GM21447 (cell line): ENCODE measurements at regions not wholly inside any gene's neighbourhood (a gene's known extent, or its start where the extent isn't known, plus 50 kb on each side); places are given as distances from the start of the nearest gene placed in this dataset.
"Not testable (repeated sequence)": the region's sequence is repeated elsewhere in the genome, so short reads cannot be mapped to it uniquely, and the experiment has no call there.

Source experiments
- ATAC-seq: cut with Tn5 transposase; IDR thresholded peaks from one replicate; pipeline ENCODE4 v1.9.1; 2021; ENCODE audit not compliant: unreplicated experiment

GRCh38 chr13:50720861-50721671 lies 122.4 kb downstream of the DLEU7 start:
- no peak for ATAC-seq

GRCh38 chr13:50721672-50721992 lies 121.9 kb downstream of the DLEU7 start:
- ATAC-seq, result no peak

GRCh38 chr13:50722440-50723125 lies 120.9 kb downstream of the DLEU7 start:
- no peak for ATAC-seq

GRCh38 chr13:50724438-50724837 lies 119.1 kb downstream of the DLEU7 start:
- no peak for ATAC-seq

DNA sequence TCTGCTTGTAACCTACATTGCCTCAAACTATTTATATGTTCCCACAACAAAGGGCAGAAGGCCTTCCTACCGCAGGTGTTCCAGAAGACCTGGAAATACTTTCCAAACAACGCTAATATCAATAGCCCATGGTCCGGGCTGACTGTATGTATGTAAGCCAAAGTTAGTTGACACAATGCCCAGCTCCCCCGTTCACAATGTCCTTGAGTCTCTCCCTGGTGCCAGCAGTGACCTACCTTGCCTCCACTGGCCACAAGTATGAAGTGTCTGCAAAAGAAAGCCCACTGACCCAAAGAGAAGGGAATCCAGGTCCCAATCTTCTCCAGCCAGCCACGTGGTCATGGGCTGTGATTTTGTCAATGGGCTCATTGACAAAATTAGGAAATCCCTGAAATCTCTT lies 118.6 kb downstream of the DLEU7 start:
- no peak for ATAC-seq

GRCh38 chr13:50726164-50726563 lies 117.3 kb downstream of the DLEU7 start:
- no peak for ATAC-seq

DNA sequence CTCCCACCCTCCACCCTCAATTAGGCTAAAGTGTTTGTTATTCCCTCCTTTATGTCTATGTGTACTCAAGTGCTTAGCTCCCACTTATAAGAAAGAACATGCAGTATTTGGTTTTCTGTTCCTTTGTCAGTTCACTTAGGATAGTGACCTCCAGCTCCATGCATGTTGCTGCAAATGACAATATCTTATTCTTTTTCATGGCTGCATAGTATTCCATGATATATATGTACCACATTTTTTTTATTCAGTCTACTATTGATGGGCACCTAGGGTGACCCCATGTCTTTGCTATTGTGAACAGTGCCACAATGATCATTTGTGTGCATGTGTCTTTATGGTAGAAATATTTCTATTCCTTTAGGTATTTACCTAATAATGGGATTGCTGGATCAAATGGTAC lies 114.3 kb downstream of the DLEU7 start:
- no peak for ATAC-seq

- ATAC-seq, result no peak
Observed at GRCh38 chr13:50730496-50731351, 112.8 kb downstream of the DLEU7 start.

DNA sequence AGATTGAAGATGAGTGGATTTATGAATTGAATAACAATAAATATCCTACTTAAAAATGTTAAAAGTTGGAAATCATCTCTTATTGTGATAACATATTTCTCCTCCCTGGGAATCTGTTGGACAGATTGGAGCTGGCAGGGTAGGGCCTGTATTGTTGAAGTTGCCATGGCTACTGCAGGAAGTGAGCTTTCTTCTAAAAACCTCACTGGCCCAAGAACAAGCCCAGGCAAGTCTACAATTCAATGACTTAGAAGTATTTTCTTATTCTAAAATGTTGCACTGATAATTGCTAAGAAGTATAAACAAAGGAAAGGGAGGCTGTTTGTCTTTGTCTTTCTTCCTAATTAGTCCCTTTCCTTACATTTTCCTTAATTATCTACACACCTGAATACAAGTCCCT lies 112.1 kb downstream of the DLEU7 start:
- ATAC-seq, result no peak

- no peak for ATAC-seq
Observed at GRCh38 chr13:50732712-50733111, 110.8 kb downstream of the DLEU7 start.

DNA sequence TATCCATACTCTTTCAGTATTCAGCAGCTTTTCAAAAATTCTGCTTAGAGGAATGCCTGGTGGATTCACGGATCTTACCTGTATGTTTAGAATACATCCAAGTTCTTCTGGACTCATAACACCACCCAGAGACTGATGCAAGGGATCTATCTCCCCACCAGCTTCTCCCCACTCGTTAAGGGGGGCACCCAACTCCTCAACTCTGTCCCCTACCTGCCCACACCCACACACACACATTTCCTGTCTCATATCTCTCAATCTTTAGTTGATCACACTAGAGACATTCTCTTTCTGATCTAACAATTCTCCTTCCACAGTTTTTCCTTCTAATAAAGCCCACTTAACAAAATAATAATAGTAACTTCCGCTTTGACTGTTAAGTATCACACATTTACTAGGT lies 110.1 kb downstream of the DLEU7 start:
- no peak for ATAC-seq

- no peak for ATAC-seq
Observed at GRCh38 chr13:50735071-50735470, 108.4 kb downstream of the DLEU7 start.

- ATAC-seq, result no peak
Observed at GRCh38 chr13:50740052-50740741, 103.3 kb downstream of the DLEU7 start.

DNA sequence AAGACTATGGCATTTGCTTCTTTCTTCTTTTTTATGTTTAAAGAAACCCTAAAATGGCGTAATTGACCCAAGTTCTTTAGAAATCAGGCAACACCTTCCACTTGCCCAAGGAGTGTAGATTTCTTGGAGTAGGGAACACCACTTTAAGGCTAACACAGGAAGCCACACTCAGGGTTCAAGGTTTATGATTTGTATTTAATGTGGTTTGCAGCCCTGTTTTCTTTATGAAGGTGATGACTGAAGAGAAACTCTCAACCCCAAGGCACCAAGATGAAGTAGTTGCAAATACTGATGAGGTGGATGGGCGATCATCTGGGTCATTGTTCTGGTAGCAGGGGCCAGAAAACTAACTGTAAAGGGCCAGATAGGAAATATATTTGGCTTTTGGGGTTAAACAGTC lies 101.1 kb downstream of the DLEU7 start:
- no peak for ATAC-seq

GRCh38 chr13:50742968-50743367 lies 100.5 kb downstream of the DLEU7 start:
- ATAC-seq, result no peak

DNA sequence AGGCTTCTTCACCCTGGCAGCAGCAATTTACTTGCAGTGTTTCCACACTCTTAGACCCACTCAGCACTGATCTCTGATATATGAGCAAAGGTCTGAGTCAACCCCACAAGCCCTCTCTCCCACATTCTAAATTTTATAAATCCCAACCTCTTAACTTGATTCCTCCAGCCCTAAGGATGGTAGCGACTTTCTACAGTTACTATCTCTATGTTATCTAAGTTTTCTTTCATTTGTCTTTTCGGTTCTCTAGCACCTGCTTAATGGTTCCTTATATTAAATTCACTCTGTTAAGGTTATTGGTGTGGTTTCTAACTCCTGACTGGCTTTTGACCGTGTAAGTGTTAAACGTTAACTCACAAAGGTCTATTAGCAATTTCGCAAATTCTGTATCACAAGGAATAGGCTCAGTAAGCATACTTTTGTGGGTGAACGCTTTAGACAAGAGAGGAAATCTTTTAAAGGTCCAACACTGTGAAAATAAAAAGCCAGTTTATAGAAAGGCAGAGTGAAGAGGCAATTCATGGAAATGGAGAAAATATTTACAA lies 99.3 kb downstream of the DLEU7 start:
- ATAC-seq, result no peak

DNA sequence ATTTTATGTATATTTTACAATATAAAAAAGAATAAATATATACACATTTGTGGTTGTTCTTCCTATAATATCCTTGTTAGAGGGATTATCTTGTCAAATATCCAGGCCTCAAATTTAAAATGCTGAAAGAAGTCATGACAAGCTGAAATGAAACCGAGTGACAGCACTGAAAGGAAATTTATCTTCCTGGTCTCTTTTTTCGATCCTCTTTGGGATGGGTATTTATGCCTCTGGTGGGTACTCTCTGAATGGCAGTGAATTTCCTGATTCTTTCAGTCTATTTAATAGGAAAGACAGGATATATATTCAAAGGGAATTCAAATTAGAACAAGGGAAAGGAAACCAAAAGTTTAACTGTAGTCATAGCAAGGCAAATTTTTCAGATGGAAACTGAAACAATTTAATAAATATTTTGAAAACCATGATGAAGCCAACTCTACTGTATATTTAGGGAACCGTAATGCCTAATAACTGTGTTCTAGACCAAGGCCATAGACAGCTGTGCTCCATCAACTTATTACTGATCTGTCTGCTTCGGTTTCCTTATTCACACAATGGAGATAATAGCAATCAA lies 97.9 kb downstream of the DLEU7 start:
- ATAC-seq, result no peak

GRCh38 chr13:50747737-50748350 lies 95.6 kb downstream of the DLEU7 start:
- no peak for ATAC-seq

DNA sequence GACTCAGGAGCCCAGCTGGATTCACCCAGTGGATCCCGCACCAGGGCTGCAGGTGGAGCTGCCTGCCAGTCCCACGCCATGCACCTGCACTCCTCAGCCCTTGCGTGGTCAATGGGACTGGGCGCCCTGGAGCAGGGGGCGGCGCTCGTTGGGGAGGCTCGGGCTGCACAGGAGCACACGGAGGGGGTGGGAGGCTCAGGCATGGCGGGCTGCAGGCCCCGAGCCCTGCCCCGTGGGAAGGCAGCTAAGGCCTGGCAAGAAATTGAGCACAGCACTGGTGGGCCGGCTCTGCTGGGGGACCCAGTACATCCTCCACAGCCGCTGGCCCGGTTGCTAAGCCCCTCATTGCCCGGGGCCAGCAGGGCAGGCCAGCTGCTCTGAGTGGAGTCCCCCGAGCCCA lies 90.3 kb downstream of the DLEU7 start:
- not testable (repeated sequence) for ATAC-seq
